HG03342 (cell line): ENCODE measurements at regions not wholly inside any gene's neighbourhood (a gene's known extent, or its start where the extent isn't known, plus 50 kb on each side); places are given as distances from the start of the nearest gene placed in this dataset.
"Not testable (repeated sequence)": the region's sequence is repeated elsewhere in the genome, so short reads cannot be mapped to it uniquely, and the experiment has no call there.

Source experiments
- ATAC-seq: cut with Tn5 transposase; IDR thresholded peaks from one replicate; pipeline ENCODE4 v1.9.1; 2021; ENCODE audit warnings: mild to moderate bottlenecking, moderate library complexity; ENCODE audit not compliant: unreplicated experiment

- no peak for ATAC-seq
Measured at GRCh38 chr10:36574207-36574606, 551.2 kb upstream of the ANKRD30A start.

DNA sequence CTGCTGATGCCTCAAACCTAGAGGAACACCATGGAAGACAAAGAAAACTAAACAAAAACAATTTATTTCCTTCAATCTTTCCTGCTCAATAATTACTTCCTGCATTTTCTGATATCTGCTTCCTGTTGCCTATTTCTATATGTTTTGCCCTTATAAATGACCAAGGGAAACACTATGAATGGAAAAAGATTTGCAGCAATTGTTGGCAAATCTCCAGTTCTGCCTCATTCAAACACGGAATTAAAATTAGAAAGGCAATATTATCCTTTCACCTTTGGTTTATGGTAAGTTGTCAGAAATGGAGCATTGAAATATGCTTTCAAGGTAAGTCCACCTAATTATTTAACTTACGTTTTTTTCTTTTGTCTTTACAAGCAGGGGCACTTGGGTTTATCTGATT, 552.2 kb upstream of the ANKRD30A start:
- ATAC-seq = no peak

DNA sequence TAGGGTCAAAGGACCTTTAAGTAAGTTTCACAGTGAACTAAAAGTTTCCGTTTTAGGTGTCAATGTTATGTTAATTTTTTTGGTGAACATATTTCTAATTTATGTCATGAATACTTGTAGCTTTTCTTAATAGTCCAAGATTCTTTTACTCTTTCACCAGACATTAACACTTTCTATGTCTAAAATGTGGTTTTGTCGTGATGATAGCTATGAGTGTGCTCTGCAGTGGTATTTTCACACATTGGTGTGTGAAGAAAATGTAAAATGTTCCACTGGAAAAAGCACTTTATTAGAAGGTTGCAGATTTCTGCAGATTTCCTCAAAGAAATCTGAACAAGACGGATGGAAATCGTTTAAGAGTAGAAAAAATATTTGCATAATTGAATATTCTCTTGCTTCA, 561.0 kb upstream of the ANKRD30A start:
- ATAC-seq = no peak

GRCh38 chr10:36559412-36560400, 565.7 kb upstream of the ANKRD30A start:
- no peak for ATAC-seq

DNA sequence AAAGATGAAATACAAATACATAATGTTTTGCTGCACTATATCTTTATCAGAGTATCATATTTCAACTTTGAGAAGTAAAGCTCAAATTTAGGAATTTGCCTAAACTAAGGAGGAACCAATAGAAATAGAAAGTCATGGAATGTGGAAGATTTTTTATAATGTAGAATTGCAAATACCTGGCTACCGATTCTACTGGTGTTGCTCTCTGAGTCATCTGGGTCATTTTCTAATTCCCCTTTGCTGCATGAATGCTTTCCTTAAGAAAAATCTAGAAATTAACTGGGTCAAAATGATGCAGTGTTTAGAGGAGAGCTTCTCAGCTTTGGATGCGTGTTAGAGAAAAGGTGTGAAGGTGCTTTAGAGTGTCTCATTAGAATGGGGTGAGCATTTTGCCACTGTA, 568.9 kb upstream of the ANKRD30A start:
- no peak for ATAC-seq

- ATAC-seq = no peak
Measured at GRCh38 chr10:36555036-36555435, 570.4 kb upstream of the ANKRD30A start.

- ATAC-seq = no peak
Measured at GRCh38 chr10:36547965-36548364, 577.4 kb upstream of the ANKRD30A start.

DNA sequence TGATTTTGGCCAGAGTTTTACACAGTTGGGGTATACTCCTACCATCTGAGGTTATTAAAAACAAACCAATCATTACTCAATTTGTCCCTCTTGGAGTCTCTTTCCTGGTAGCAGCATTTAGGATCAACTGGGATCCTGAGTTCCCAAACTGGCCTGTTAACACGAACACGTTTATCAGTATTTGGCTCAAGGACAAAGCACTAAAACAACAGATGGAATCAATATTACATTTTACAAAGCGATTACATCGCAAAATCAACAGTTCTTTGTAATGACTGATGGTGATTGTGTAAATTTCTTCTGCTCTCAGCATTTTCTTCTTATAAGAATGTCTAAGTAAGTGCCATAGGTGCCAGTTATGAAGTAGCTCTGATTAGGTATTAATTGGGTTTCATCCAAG, 582.9 kb upstream of the ANKRD30A start:
- no peak for ATAC-seq

DNA sequence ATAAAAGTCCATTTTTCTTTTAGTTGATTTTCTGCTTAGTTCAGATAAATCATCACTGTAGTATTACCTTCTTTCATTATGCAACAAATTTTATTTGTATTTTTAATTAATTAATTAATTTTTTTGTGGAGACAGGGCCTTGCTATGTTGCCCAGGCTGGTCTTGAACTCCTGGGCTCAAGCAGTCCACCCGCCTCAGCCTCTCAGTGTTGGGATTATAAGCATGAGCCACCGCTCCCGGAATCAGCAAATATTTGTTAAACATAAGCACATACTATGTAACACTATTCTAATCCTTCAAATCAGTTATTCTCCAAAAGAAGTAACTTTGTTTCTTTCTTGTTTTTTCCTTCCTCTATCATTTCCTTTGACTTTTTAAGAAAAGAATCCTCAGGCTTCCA, 584.8 kb upstream of the ANKRD30A start:
- no peak for ATAC-seq

GRCh38 chr10:36538953-36539586, 586.3 kb upstream of the ANKRD30A start:
- ATAC-seq = no peak

GRCh38 chr10:36534471-36535002, 590.9 kb upstream of the ANKRD30A start:
- ATAC-seq = peak; percentile 97

DNA sequence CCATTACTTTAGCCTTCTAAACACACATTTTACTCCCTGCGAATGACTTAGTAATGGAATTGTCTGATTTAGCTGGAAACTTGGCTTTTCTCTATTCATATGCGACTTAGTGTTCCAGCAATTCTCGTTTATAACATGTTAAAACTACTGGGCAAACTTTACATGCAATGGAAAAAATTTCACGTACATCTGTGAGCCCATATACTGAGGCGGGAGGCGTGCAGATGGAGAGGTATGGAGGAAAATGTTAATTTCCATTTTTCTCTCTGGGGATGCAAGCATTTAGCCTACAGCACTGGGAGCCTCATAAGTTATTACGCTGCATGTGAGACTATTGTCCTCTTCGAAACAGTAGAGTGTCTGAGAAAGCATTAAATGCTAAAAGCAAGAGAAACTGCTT, 591.5 kb upstream of the ANKRD30A start:
- ATAC-seq = no peak

GRCh38 chr10:36533316-36533715, 592.1 kb upstream of the ANKRD30A start:
- no peak for ATAC-seq

DNA sequence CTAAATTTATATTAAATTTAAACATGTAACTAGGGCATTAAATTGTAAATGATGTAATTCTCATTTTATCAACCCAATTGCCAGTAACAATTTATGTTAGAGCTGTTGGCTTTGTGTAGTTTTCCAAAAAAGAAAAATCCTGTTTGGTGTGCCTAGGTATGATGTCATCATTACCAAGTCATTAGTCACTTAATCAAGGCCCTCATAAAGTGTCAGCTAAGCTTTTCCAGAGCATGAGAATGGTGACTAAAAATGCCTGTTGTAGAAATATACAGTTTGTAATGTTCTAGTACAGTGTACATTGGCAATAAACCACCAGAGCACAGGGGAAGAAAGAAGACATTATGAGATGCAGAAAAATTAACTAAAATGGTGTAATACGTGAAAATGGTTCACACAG, 593.8 kb upstream of the ANKRD30A start:
- no peak for ATAC-seq

GRCh38 chr10:36526033-36526432, 599.4 kb upstream of the ANKRD30A start:
- no peak for ATAC-seq

GRCh38 chr10:36524126-36524525, 601.3 kb upstream of the ANKRD30A start:
- ATAC-seq = not testable (repeated sequence)

DNA sequence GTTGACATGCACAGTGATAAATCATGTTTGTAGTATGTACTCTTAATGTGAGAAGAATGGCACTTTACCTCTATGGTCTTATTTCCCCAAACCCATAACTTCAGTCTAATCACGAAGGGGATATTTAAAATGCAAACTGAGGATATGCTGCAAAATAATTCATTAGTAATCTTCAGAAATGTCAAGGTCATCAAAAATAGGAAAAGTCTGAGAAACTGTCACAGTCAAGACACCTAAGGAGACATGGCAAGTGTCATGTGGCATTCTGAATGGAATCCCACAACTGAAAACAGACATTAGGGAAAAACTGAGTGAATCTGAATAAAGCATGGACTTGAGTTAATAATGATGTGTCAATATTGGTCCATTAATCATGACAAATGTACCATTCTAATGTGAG, 605.5 kb upstream of the ANKRD30A start:
- no peak for ATAC-seq

GRCh38 chr10:36516281-36516680, 609.1 kb upstream of the ANKRD30A start:
- ATAC-seq = no peak

- no peak for ATAC-seq
Measured at GRCh38 chr10:36515319-36515718, 610.1 kb upstream of the ANKRD30A start.

GRCh38 chr10:36507715-36508114, 617.7 kb upstream of the ANKRD30A start:
- ATAC-seq = no peak

GRCh38 chr10:36506697-36507496, 618.5 kb upstream of the ANKRD30A start:
- no peak for ATAC-seq
